Ovary (tissue), 3 donors: ENCODE measurements at regions not wholly inside any gene's neighbourhood (a gene's known extent, or its start where the extent isn't known, plus 50 kb on each side); places are given as distances from the start of the nearest gene placed in this dataset.

Experiments used
- CTCF ChIP-seq, 3 donors: fragments of 450-650 bp in 2 of 3; fragments of 200-600 bp in 1 of 3; IDR thresholded peaks; one replicate each; pipeline versions ENCODE4 v1.5.1 to v1.8.0; 2016 to 2022; ENCODE audit warnings: antibody characterized with exemption in 3 of 3, mild to moderate bottlenecking in 1 of 3
- POLR2A ChIP-seq: fragments of 450-650 bp; IDR thresholded peaks from one replicate; pipeline ENCODE4 v1.6.1; 2017; ENCODE audit warnings: antibody characterized with exemption, mild to moderate bottlenecking, moderate library complexity
- donor health status: DM: no; HTN: no; CAD: no.

GRCh38 chr4:178322524-178323183, 880.4 kb upstream of the AGA start:
- TF ChIP-seq CTCF (IDR thresholded peaks at IDR 0.05) (no peak), POLR2A (no peak)
